HUES6 (cell line): ENCODE measurements at regions not wholly inside any gene's neighbourhood (a gene's known extent, or its start where the extent isn't known, plus 50 kb on each side); places are given as distances from the start of the nearest gene placed in this dataset.
"Not testable (repeated sequence)": the region's sequence is repeated elsewhere in the genome, so short reads cannot be mapped to it uniquely, and the experiment has no call there.

Experiments
- H3K27ac ChIP-seq: 2 replicates; pipeline ENCODE4 v1.7.0; 2013; ENCODE audit warnings: low read depth, mild to moderate bottlenecking, low read length, inconsistent platforms
- H3K27me3 ChIP-seq: 2 replicates; pipeline ENCODE4 v1.6.1; 2013; ENCODE audit warnings: low read length; ENCODE audit not compliant: control insufficient read depth, insufficient read depth
- H3K36me3 ChIP-seq: 2 replicates; pipeline ENCODE4 v1.6.1; 2013; ENCODE audit warnings: low read length; ENCODE audit not compliant: control insufficient read depth, insufficient read depth
- H3K4me1 ChIP-seq: 2 replicates; pipeline ENCODE4 v1.6.1; 2013; ENCODE audit warnings: low read length; ENCODE audit not compliant: control insufficient read depth, insufficient read depth
- H3K4me3 ChIP-seq: 2 replicates; pipeline ENCODE4 v1.5.1; 2013; ENCODE audit warnings: low read depth, low read length
- H3K9ac ChIP-seq: one replicate; pipeline ENCODE4 v1.6.1; 2013; ENCODE audit warnings: mild to moderate bottlenecking, low read length
- H3K9me3 ChIP-seq: 2 replicates; pipeline ENCODE4 v1.6.1; 2013; ENCODE audit warnings: low read depth, low read length; ENCODE audit not compliant: control insufficient read depth, insufficient read depth

GRCh38 chr6:133790756-133791155, 98.2 kb upstream of the TCF21 start:
- not testable (repeated sequence) for H3K27me3 ChIP-seq, H3K27ac ChIP-seq, H3K9me3 ChIP-seq, H3K4me3 ChIP-seq, H3K4me1 ChIP-seq, H3K36me3 ChIP-seq, H3K9ac ChIP-seq

- not testable (repeated sequence) for H3K9me3 ChIP-seq, H3K9ac ChIP-seq, H3K27ac ChIP-seq, H3K4me3 ChIP-seq, H3K27me3 ChIP-seq, H3K36me3 ChIP-seq, H3K4me1 ChIP-seq
Observed at GRCh38 chr6:133795051-133795450, 93.9 kb upstream of the TCF21 start.

- Histone ChIP-seq H3K27ac (no peak overlapping the region), H3K9ac (no peak overlapping the region), H3K4me3 (no peak overlapping the region), H3K9me3 (0 out of 2 replicates have a peak, but pooled peaks cover 4% of the 10 kb centered on the region), H3K4me1 (no peaks in the 10 kb centered on the region), H3K27me3 (no peaks in the 10 kb centered on the region), H3K36me3 (no peaks in the 10 kb centered on the region)
Observed at GRCh38 chr6:133796235-133796634, 92.7 kb upstream of the TCF21 start.

- Histone ChIP-seq H3K4me3 (no peak overlapping the region), H3K27me3 (no peaks in the 10 kb centered on the region), H3K27ac (no peak overlapping the region), H3K4me1 (no peaks in the 10 kb centered on the region), H3K9me3 (0 out of 2 replicates have a peak, but pooled peaks cover 4% of the 10 kb centered on the region), H3K36me3 (no peaks in the 10 kb centered on the region), H3K9ac (no peak overlapping the region)
Observed at GRCh38 chr6:133799043-133799442, 89.9 kb upstream of the TCF21 start.

- 0 out of 2 replicates have a peak, but pooled peaks cover 4% of the 10 kb centered on the region for H3K9me3 ChIP-seq
- no peaks in the 10 kb centered on the region for H3K27me3 ChIP-seq
- no peak overlapping the region for H3K27ac ChIP-seq
- H3K36me3 ChIP-seq = no peaks in the 10 kb centered on the region
- no peak overlapping the region for H3K9ac ChIP-seq
- H3K4me1 ChIP-seq = no peaks in the 10 kb centered on the region
- H3K4me3 ChIP-seq = no peak overlapping the region
Observed at GRCh38 chr6:133802861-133803260, 86.1 kb upstream of the TCF21 start.

- H3K9ac ChIP-seq = no peak overlapping the region
- H3K36me3 ChIP-seq = no peaks in the 10 kb centered on the region
- H3K9me3 ChIP-seq = no peaks in the 10 kb centered on the region
- no peaks in the 10 kb centered on the region for H3K27me3 ChIP-seq
- H3K4me1 ChIP-seq = no peaks in the 10 kb centered on the region
- H3K4me3 ChIP-seq = no peak overlapping the region
- no peak overlapping the region for H3K27ac ChIP-seq
Observed at GRCh38 chr6:133804265-133804664, 84.6 kb upstream of the TCF21 start.

GRCh38 chr6:133805876-133806275, 83.0 kb upstream of the TCF21 start:
- Histone ChIP-seq H3K36me3 (no peaks in the 10 kb centered on the region), H3K27ac (no peak overlapping the region), H3K9me3 (0 out of 2 replicates have a peak, but pooled peaks cover 6% of the 10 kb centered on the region), H3K27me3 (no peaks in the 10 kb centered on the region), H3K9ac (no peak overlapping the region), H3K4me1 (no peaks in the 10 kb centered on the region), H3K4me3 (no peak overlapping the region)

GRCh38 chr6:133806382-133807140, 82.4 kb upstream of the TCF21 start:
- no peak overlapping the region for H3K4me3 ChIP-seq
- H3K27me3 ChIP-seq = no peaks in the 10 kb centered on the region
- no peak overlapping the region for H3K9ac ChIP-seq
- no peaks in the 10 kb centered on the region for H3K36me3 ChIP-seq
- no peak overlapping the region for H3K27ac ChIP-seq
- peaks cover 6% of the 10 kb centered on the region; the same call in 1 of the 2 replicates for H3K9me3 ChIP-seq
- H3K4me1 ChIP-seq = no peaks in the 10 kb centered on the region

GRCh38 chr6:133807501-133807900, 81.4 kb upstream of the TCF21 start:
- H3K27me3 ChIP-seq = no peaks in the 10 kb centered on the region
- no peaks in the 10 kb centered on the region for H3K36me3 ChIP-seq
- H3K27ac ChIP-seq = no peak overlapping the region
- no peaks in the 10 kb centered on the region for H3K4me1 ChIP-seq
- H3K9me3 ChIP-seq = peaks cover 6% of the 10 kb centered on the region; the same call in 1 of the 2 replicates
- H3K4me3 ChIP-seq = no peak overlapping the region
- no peak overlapping the region for H3K9ac ChIP-seq

GRCh38 chr6:133809406-133809805, 79.5 kb upstream of the TCF21 start:
- no peak overlapping the region for H3K4me3 ChIP-seq
- H3K36me3 ChIP-seq = no peaks in the 10 kb centered on the region
- H3K27ac ChIP-seq = no peak overlapping the region
- H3K4me1 ChIP-seq = no peaks in the 10 kb centered on the region
- H3K27me3 ChIP-seq = no peaks in the 10 kb centered on the region
- peaks cover 6% of the 10 kb centered on the region; the same call in 1 of the 2 replicates for H3K9me3 ChIP-seq
- H3K9ac ChIP-seq = no peak overlapping the region

GRCh38 chr6:133811557-133811956, 77.4 kb upstream of the TCF21 start:
- Histone ChIP-seq H3K36me3 (no peaks in the 10 kb centered on the region), H3K9ac (no peak overlapping the region), H3K27ac (no peak overlapping the region), H3K4me1 (no peaks in the 10 kb centered on the region), H3K9me3 (peaks cover 6% of the 10 kb centered on the region; the same call in 1 of the 2 replicates), H3K4me3 (no peak overlapping the region), H3K27me3 (no peaks in the 10 kb centered on the region)
